ENCODE measurements at regions not wholly inside any gene's neighbourhood (a gene's known extent, or its start where the extent isn't known, plus 50 kb on each side); places are given as distances from the start of the nearest gene placed in this dataset.

- Mint-ChIP-seq H3K4me3 (ENCODE audit: unreplicated experiment) (no peak overlapping the region), H3K27ac (ENCODE audit: low read depth, unreplicated experiment) (no peak overlapping the region), H3K9me3 (ENCODE audit: unreplicated experiment) (no peaks in the 10 kb centered on the region), H3K36me3 (ENCODE audit: insufficient read depth, unreplicated experiment) (no peaks in the 10 kb centered on the region), H3K4me1 (ENCODE audit: insufficient read depth, unreplicated experiment) (peaks cover 6% of the 10 kb centered on the region), H3K27me3 (ENCODE audit: insufficient read depth, unreplicated experiment) (peaks cover 37% of the 10 kb centered on the region)
- no TSS peak for BruUV-seq (replicated peaks)
- TF ChIP-seq CTCF (IDR thresholded peaks at IDR 0.05; ENCODE audit: unreplicated experiment): no peak
- no peak for DNase-seq (ENCODE audit: unreplicated experiment)
- ChIA-PET POLR2A (no interaction called here), CTCF (interaction anchor here (0.6 kb wide), 1 partner anchor 356 kb away, joined by 3 read pairs; no protein-coding TSS in a partner anchor)
- intact Hi-C loops (cut with micrococcal nuclease): no loop called here
Measured at GRCh38 chr21:41560661-41561158, 52.8 kb upstream of the TMPRSS2 start.

- Mint-ChIP-seq H3K36me3 (ENCODE audit: insufficient read depth, unreplicated experiment) (no peaks in the 10 kb centered on the region), H3K27ac (ENCODE audit: low read depth, unreplicated experiment) (no peak overlapping the region), H3K4me3 (ENCODE audit: unreplicated experiment) (no peak overlapping the region), H3K4me1 (ENCODE audit: insufficient read depth, unreplicated experiment) (peaks cover 2% of the 10 kb centered on the region), H3K27me3 (ENCODE audit: insufficient read depth, unreplicated experiment) (peaks cover 30% of the 10 kb centered on the region), H3K9me3 (ENCODE audit: unreplicated experiment) (no peaks in the 10 kb centered on the region)
- CTCF ChIA-PET: no interaction called here
- POLR2A ChIA-PET: interaction anchor here (0.7 kb wide), 1 partner anchor 435 kb away, joined by 3 read pairs; no protein-coding TSS in a partner anchor
- TF ChIP-seq CTCF (IDR thresholded peaks at IDR 0.05; ENCODE audit: unreplicated experiment): no peak
- no TSS peak for BruUV-seq (replicated peaks)
- no peak for DNase-seq (ENCODE audit: unreplicated experiment)
- intact Hi-C loops (cut with micrococcal nuclease): no loop called here
Measured at GRCh38 chr21:41559658-41560631, 52.0 kb upstream of the TMPRSS2 start.

- intact Hi-C loops (cut with micrococcal nuclease): no loop called here
- Mint-ChIP-seq H3K4me3 (ENCODE audit: unreplicated experiment) (no peak overlapping the region), H3K27ac (ENCODE audit: low read depth, unreplicated experiment) (no peak overlapping the region)
Measured at GRCh38 chr21:41558842-41559241, 50.9 kb upstream of the TMPRSS2 start.

More at GRCh38 chr21:41558842-41559241, 50.9 kb upstream of the TMPRSS2 start:
- TF ChIP-seq CTCF (IDR thresholded peaks at IDR 0.05; ENCODE audit: unreplicated experiment): no peak
- no peak for DNase-seq (ENCODE audit: unreplicated experiment)
- Mint-ChIP-seq H3K9me3 (ENCODE audit: unreplicated experiment) (no peaks in the 10 kb centered on the region), H3K27me3 (ENCODE audit: insufficient read depth, unreplicated experiment) (peaks cover 26% of the 10 kb centered on the region), H3K4me1 (ENCODE audit: insufficient read depth, unreplicated experiment) (no peaks in the 10 kb centered on the region), H3K36me3 (ENCODE audit: insufficient read depth, unreplicated experiment) (no peaks in the 10 kb centered on the region)
- CTCF ChIA-PET: no interaction called here
- POLR2A ChIA-PET: no interaction called here
- BruUV-seq (replicated peaks): no TSS peak
